H9 (cell line): ENCODE measurements at regions not wholly inside any gene's neighbourhood (a gene's known extent, or its start where the extent isn't known, plus 50 kb on each side); places are given as distances from the start of the nearest gene placed in this dataset.
A peak's percentile ranks its signal among the peaks of the same experiment; 100 is the strongest.

Source experiments
- DNase-seq: peaks from one replicate; pipeline ENCODE4 v3.0.0-alpha.2; 2017
- H2AFZ ChIP-seq: one replicate; pipeline ENCODE4 v1.6.1; 2013; ENCODE audit warnings: mild to moderate bottlenecking, low read length, control low read depth, moderate library complexity
- H2AK5ac ChIP-seq: 2 replicates; pipeline ENCODE4 v1.6.1; 2013; ENCODE audit warnings: low read length, control low read depth, mixed read lengths; ENCODE audit not compliant: insufficient read length
- H2BK120ac ChIP-seq: one replicate; pipeline ENCODE4 v1.6.1; 2013; ENCODE audit warnings: low read depth, mild to moderate bottlenecking, low read length, control low read depth, inconsistent platforms; ENCODE audit not compliant: poor library complexity, severe bottlenecking
- H2BK12ac ChIP-seq: 2 replicates; pipeline ENCODE4 v1.6.1; 2013; ENCODE audit warnings: low read length, control low read depth, mixed read lengths, low read depth; ENCODE audit not compliant: insufficient read length
- H2BK15ac ChIP-seq: 2 replicates; pipeline ENCODE4 v1.6.1; 2013; ENCODE audit warnings: low read depth, low read length, control low read depth
- H2BK20ac ChIP-seq: one replicate; pipeline ENCODE4 v1.6.1; 2013; ENCODE audit warnings: low read depth, mild to moderate bottlenecking, low read length, control low read depth, inconsistent platforms; ENCODE audit not compliant: poor library complexity, severe bottlenecking
- H2BK5ac ChIP-seq: 2 replicates; pipeline ENCODE4 v1.6.1; 2013; ENCODE audit warnings: low read length, control low read depth, mixed read lengths; ENCODE audit not compliant: insufficient read length
- H3K14ac ChIP-seq: 2 replicates; pipeline ENCODE4 v1.6.1; 2013; ENCODE audit warnings: low read length, control low read depth; ENCODE audit not compliant: insufficient read depth
- H3K18ac ChIP-seq: 2 replicates; pipeline ENCODE4 v1.6.1; 2013; ENCODE audit warnings: low read depth, mild to moderate bottlenecking, mixed read lengths, low read length, control low read depth; ENCODE audit not compliant: insufficient read length
- H3K23ac ChIP-seq: 2 replicates; pipeline ENCODE4 v1.6.1; 2013; ENCODE audit warnings: low read length, control low read depth, mixed read lengths, low read depth; ENCODE audit not compliant: insufficient read length
- H3K23me2 ChIP-seq: 2 replicates; pipeline ENCODE4 v1.6.1; 2013; ENCODE audit warnings: low read depth, mild to moderate bottlenecking, mixed read lengths, low read length, control low read depth; ENCODE audit not compliant: insufficient read length, poor library complexity, severe bottlenecking
- H3K27ac ChIP-seq: 2 replicates; pipeline ENCODE4 v1.5.1; 2013; ENCODE audit warnings: low read length, control low read depth, mixed read lengths, low read depth; ENCODE audit not compliant: insufficient read length
- H3K27me3 ChIP-seq: 2 replicates; pipeline ENCODE4 v1.6.1; 2013; ENCODE audit warnings: low read length, control low read depth, inconsistent platforms; ENCODE audit not compliant: insufficient read depth
- H3K4ac ChIP-seq: 2 replicates; pipeline ENCODE4 v1.6.1; 2013; ENCODE audit warnings: low read depth, mild to moderate bottlenecking, control low read depth, inconsistent platforms, low read length, moderate library complexity
- H3K4me1 ChIP-seq: 2 replicates; pipeline ENCODE4 v1.6.1; 2013; ENCODE audit warnings: low read length, control low read depth, inconsistent platforms; ENCODE audit not compliant: insufficient read depth
- H3K4me2 ChIP-seq: 2 replicates; pipeline ENCODE4 v1.6.1; 2013; ENCODE audit warnings: low read length, control low read depth, mixed read lengths; ENCODE audit not compliant: insufficient read length, insufficient read depth
- H3K56ac ChIP-seq: 2 replicates; pipeline ENCODE4 v1.6.1; 2013; ENCODE audit warnings: low read depth, mild to moderate bottlenecking, mixed read lengths, low read length, control low read depth; ENCODE audit not compliant: insufficient read length
- H3K79me1 ChIP-seq: 2 replicates; pipeline ENCODE4 v1.6.1; 2013; ENCODE audit warnings: low read depth, mild to moderate bottlenecking, moderate library complexity, low read length, control low read depth, inconsistent platforms; ENCODE audit not compliant: insufficient read depth, poor library complexity, severe bottlenecking
- H3K79me2 ChIP-seq: 2 replicates; pipeline ENCODE4 v1.6.1; 2013; ENCODE audit warnings: low read length, control low read depth, inconsistent platforms; ENCODE audit not compliant: insufficient read depth
- H3K9ac ChIP-seq: 2 replicates; pipeline ENCODE4 v1.6.1; 2013; ENCODE audit warnings: low read length, control low read depth, mixed read lengths; ENCODE audit not compliant: insufficient read length; ENCODE audit errors: extremely low read depth
- H3K9me3 ChIP-seq: one replicate; pipeline ENCODE4 v1.6.1; 2013; ENCODE audit warnings: low read depth, low read length, inconsistent platforms; ENCODE audit not compliant: control insufficient read depth
- H3T11ph ChIP-seq: one replicate; pipeline ENCODE4 v1.6.1; 2013; ENCODE audit warnings: mild to moderate bottlenecking, low read length, control low read depth, inconsistent platforms
- H4K20me1 ChIP-seq: one replicate; pipeline ENCODE4 v1.6.1; 2013; ENCODE audit not compliant: control insufficient read depth, insufficient read length, insufficient read depth
- H4K5ac ChIP-seq: 2 replicates; pipeline ENCODE4 v1.6.1; 2013; ENCODE audit warnings: low read depth, mild to moderate bottlenecking, mixed read lengths, low read length, control low read depth; ENCODE audit not compliant: insufficient read length
- H4K8ac ChIP-seq: replicated peaks from 2 replicates; pipeline ENCODE4 v1.6.1; 2013; ENCODE audit warnings: low read length, control low read depth, mixed read lengths, low read depth; ENCODE audit not compliant: insufficient read length
- H4K91ac ChIP-seq: 2 replicates; pipeline ENCODE4 v1.6.1; 2013; ENCODE audit warnings: low read depth, mild to moderate bottlenecking, moderate library complexity, mixed read lengths, low read length, control low read depth; ENCODE audit not compliant: insufficient read length
- H3K27ac Mint-ChIP-seq, 3 experiments: 2 replicates in 2 of 3; 3 replicates in 1 of 3; pipeline ENCODE4 v1.8.0; 2020 to 2021; ENCODE audit warnings: mixed read lengths in 3 of 3, mild to moderate bottlenecking in 1 of 3, moderate library complexity in 1 of 3
- H3K27me3 Mint-ChIP-seq: 2 replicates; pipeline ENCODE4 v1.8.0; 2021; ENCODE audit warnings: low read depth, mild to moderate bottlenecking, moderate library complexity, mixed read lengths
- H3K36me3 Mint-ChIP-seq, 3 experiments: 2 replicates in 2 of 3; 3 replicates in 1 of 3; pipeline ENCODE4 v1.8.0; 2020 to 2021; ENCODE audit warnings: low read depth in 3 of 3, mixed read lengths in 3 of 3; ENCODE audit not compliant: insufficient read depth in 1 of 3
- H3K4me1 Mint-ChIP-seq, 2 experiments: 2 replicates each; pipeline ENCODE4 v1.8.0; 2020; ENCODE audit warnings: mixed read lengths in 2 of 2
- H3K4me3 Mint-ChIP-seq, 2 experiments: 2 replicates in 1 of 2; 3 replicates in 1 of 2; pipeline ENCODE4 v1.8.0; 2020 to 2021; ENCODE audit warnings: mild to moderate bottlenecking in 2 of 2, mixed read lengths in 2 of 2, moderate library complexity in 1 of 2
- H3K9me3 Mint-ChIP-seq, 2 experiments: 2 replicates in 1 of 2; 3 replicates in 1 of 2; pipeline ENCODE4 v1.8.0; 2020; ENCODE audit warnings: mild to moderate bottlenecking in 2 of 2, mixed read lengths in 2 of 2, moderate library complexity in 1 of 2
- CTCF ChIP-seq: fragments of 200-600 bp; sonication (generic); conservative IDR thresholded peaks from 3 replicates; pipeline ENCODE4 v1.8.0; 2021; ENCODE audit warnings: antibody characterized with exemption, mild to moderate bottlenecking
- WGBS: extraction: QIAGEN DNeasy Blood & Tissue Kit; methylation state at CpG from one replicate; pipeline ENCODE4 v1.1.7; 2013; ENCODE audit warnings: missing lambda C conversion rate, low lambda C conversion rate, mixed read lengths; ENCODE audit not compliant: insufficient read length; ENCODE audit errors: extremely low coverage; 5-methylcytosine and 5-hydroxymethylcytosine counted together

DNA sequence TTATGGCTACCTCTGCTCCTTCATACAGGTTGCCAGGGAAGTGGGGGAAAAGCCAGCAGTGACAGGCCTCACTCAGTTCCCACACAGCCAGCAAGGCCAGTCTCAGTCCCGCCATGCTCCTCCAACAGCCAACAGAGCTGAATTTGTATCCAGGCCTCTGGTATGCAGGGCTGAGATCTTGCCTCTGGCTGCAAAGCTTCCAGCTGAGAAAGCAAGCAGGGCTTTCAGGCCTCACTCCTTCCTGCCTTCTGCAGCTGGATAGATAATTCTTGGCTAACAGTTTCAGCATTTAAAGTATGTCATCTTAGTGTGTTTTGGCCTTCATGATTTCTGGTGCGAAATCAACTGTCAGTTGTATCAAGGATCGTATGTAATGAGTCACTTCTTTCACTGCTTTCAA lies 103.6 kb downstream of the GNL3L start:
- Histone ChIP-seq H3K23me2 (no peaks in the 10 kb centered on the region), H3K4me2 (no peak overlapping the region), H2AK5ac (no peak overlapping the region), H2BK20ac (no peak overlapping the region), H2AFZ (no peak overlapping the region), H3K14ac (no peak overlapping the region), H4K91ac (no peak overlapping the region), H3K56ac (no peak overlapping the region), H3K4me1 (no peaks in the 10 kb centered on the region; the same call in 1 of the 2 replicates), H3K4ac (no peak overlapping the region), H3K9ac (no peak overlapping the region), H2BK5ac (no peak overlapping the region), H3K18ac (no peak overlapping the region), H4K8ac (no peak overlapping the region), H3K23ac (no peak overlapping the region), H3K9me3 (peaks cover 14% of the 10 kb centered on the region), H3K79me2 (no peaks in the 10 kb centered on the region), H2BK15ac (no peak overlapping the region), H2BK120ac (no peak overlapping the region), H2BK12ac (no peak overlapping the region), H3K27me3 (no peaks in the 10 kb centered on the region), H3K27ac (no peak overlapping the region), H4K20me1 (no peaks in the 10 kb centered on the region), H3K79me1 (no peaks in the 10 kb centered on the region), H3T11ph (no peak overlapping the region), H4K5ac (no peak overlapping the region)
- no peak overlapping the region for H3K4me3 Mint-ChIP-seq
- H3K27ac Mint-ChIP-seq: peak overlapping the region; percentile 71 to 94 (median 85)
- TF ChIP-seq CTCF: no peak
- no CpG with 5 or more reads among the region's 3 CpGs for WGBS
- no peaks in the 10 kb centered on the region for H3K27me3 Mint-ChIP-seq
- peaks cover 5 to 14% (median 6%) of the 10 kb centered on the region in 3 experiments; a peak in 6 of 7 replicates for H3K36me3 Mint-ChIP-seq
- peaks cover 68 to 85% of the 10 kb centered on the region in 2 experiments for H3K9me3 Mint-ChIP-seq
- H3K4me1 Mint-ChIP-seq: peaks cover 26 to 27% of the 10 kb centered on the region in 2 experiments
- peak; percentile 59 for DNase-seq
